Neural progenitor cell (in vitro differentiated cells): ENCODE measurements at regions not wholly inside any gene's neighbourhood (a gene's known extent, or its start where the extent isn't known, plus 50 kb on each side); places are given as distances from the start of the nearest gene placed in this dataset.

Experiments used
- EZH2 ChIP-seq: fragments of 200-600 bp; sonication (generic); IDR thresholded peaks from 2 replicates; pipeline ENCODE4 v1.6.1; 2017; ENCODE audit warnings: antibody characterized with exemption, mild to moderate bottlenecking, moderate library complexity
- EZH2phosphoT487 ChIP-seq: fragments of 200-600 bp; sonication (generic); IDR thresholded peaks from 2 replicates; pipeline ENCODE4 v1.6.1; 2017; ENCODE audit warnings: antibody characterized with exemption

GRCh38 chr5:175356428-175356827 lies 87.6 kb downstream of the DRD1 start:
- TF ChIP-seq EZH2 (no peak), EZH2phosphoT487 (no peak)
